ENCODE measurements at regions not wholly inside any gene's neighbourhood (a gene's known extent, or its start where the extent isn't known, plus 50 kb on each side); places are given as distances from the start of the nearest gene placed in this dataset.

DNA sequence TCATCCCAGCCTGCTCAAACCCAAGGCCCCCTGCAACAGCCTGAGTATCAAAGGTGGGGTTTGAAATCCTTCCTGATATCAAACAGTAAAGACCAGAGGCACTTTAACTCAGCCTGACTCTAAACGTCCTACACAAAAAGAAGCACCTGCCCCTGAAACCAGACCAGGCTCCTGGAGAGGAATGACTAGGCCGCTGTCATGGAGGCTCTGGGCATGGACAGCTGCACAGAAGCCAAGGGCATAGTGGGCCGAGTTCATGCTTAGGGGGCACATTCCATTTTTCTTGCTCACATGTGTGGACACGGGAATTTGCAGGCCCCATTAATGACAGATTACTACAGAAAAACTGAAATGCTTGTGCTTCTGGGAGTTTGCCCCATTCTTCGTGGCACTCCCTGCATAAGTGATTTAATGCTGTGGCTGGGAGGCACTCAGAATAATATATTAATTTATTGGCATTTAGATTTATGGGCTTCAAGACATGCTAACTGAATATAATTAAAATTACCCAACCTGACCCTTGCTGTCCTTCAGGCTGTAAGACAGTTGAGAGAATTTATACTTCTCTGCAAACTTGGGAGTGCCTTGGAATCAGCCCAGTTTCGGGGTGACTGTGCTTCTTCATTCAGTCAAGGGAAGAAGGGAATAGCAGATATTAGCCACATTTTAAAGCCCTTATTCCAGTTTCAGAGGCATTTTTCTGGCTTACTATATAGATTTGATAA lies 105.5 kb downstream of the GYPC start:
- TF ChIP-seq CTCF (conservative IDR thresholded peaks at IDR 0.05 in 1 of 2, IDR thresholded peaks at IDR 0.05 in 1 of 2; ENCODE audit: low read depth in 1 of 2, low read length in 2 of 2) = no peak
- no peak for TF ChIP-seq EZH2 (IDR thresholded peaks at IDR 0.05; ENCODE audit: low read length, missing control alignments)
